HUES6 (cell line): ENCODE measurements at regions not wholly inside any gene's neighbourhood (a gene's known extent, or its start where the extent isn't known, plus 50 kb on each side); places are given as distances from the start of the nearest gene placed in this dataset.

ENCODE experiments used
- H3K27ac ChIP-seq: 2 replicates; pipeline ENCODE4 v1.7.0; 2013; ENCODE audit warnings: low read depth, mild to moderate bottlenecking, low read length, inconsistent platforms
- H3K27me3 ChIP-seq: 2 replicates; pipeline ENCODE4 v1.6.1; 2013; ENCODE audit warnings: low read length; ENCODE audit not compliant: control insufficient read depth, insufficient read depth
- H3K36me3 ChIP-seq: 2 replicates; pipeline ENCODE4 v1.6.1; 2013; ENCODE audit warnings: low read length; ENCODE audit not compliant: control insufficient read depth, insufficient read depth
- H3K4me1 ChIP-seq: 2 replicates; pipeline ENCODE4 v1.6.1; 2013; ENCODE audit warnings: low read length; ENCODE audit not compliant: control insufficient read depth, insufficient read depth
- H3K4me3 ChIP-seq: 2 replicates; pipeline ENCODE4 v1.5.1; 2013; ENCODE audit warnings: low read depth, low read length
- H3K9ac ChIP-seq: one replicate; pipeline ENCODE4 v1.6.1; 2013; ENCODE audit warnings: mild to moderate bottlenecking, low read length
- H3K9me3 ChIP-seq: 2 replicates; pipeline ENCODE4 v1.6.1; 2013; ENCODE audit warnings: low read depth, low read length; ENCODE audit not compliant: control insufficient read depth, insufficient read depth

- Histone ChIP-seq H3K4me1 (peaks cover 12% of the 10 kb centered on the region; the same call in 1 of the 2 replicates), H3K27me3 (no peaks in the 10 kb centered on the region), H3K36me3 (no peaks in the 10 kb centered on the region), H3K9me3 (peaks cover 11% of the 10 kb centered on the region), H3K4me3 (no peak overlapping the region), H3K27ac (no peak overlapping the region), H3K9ac (no peak overlapping the region)
Measured at GRCh38 chr12:93254911-93255310, 122.8 kb upstream of the NUDT4 start.

DNA sequence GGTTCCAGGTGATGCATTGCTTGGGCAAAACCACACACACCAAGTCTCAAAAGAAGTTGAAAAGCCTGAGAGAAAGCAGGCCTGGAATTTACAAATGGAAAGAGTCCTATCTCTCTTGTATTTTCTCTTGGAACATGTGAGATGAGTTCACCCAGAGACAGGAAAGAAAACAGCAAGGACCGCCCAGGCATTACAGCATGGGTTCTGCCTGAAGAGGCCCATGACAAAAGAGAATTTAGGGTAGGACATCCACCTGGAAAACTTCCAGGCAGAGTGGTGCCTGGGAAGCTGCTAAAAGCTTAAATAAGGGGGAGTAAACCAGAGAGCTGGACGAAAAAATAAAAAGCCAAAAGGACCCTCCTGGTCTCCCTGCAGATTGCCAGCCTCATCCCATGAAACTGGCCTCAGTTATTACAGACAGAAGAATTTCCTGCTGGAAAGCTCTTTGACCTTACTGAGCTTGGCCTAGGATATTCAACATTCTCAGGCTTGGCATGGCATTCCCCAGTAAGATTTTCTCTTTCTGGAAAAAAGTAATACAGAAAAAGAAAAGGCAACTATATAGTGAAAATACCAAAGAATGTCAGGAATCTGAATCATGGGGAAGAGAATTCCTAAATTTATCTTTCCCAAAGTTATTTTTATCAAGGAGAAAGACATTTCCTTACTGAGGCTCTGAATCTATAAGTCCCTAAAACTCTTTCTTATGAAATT is 121.3 kb upstream of the NUDT4 start:
- Histone ChIP-seq H3K36me3 (no peaks in the 10 kb centered on the region), H3K9me3 (peaks cover 11% of the 10 kb centered on the region), H3K27ac (no peak overlapping the region), H3K4me3 (no peak overlapping the region), H3K27me3 (no peaks in the 10 kb centered on the region), H3K4me1 (peaks cover 12% of the 10 kb centered on the region; the same call in 1 of the 2 replicates), H3K9ac (no peak overlapping the region)

GRCh38 chr12:93261505-93262094 is 116.1 kb upstream of the NUDT4 start:
- Histone ChIP-seq H3K27me3 (no peaks in the 10 kb centered on the region), H3K9ac (no peak overlapping the region), H3K4me3 (no peak overlapping the region)

DNA sequence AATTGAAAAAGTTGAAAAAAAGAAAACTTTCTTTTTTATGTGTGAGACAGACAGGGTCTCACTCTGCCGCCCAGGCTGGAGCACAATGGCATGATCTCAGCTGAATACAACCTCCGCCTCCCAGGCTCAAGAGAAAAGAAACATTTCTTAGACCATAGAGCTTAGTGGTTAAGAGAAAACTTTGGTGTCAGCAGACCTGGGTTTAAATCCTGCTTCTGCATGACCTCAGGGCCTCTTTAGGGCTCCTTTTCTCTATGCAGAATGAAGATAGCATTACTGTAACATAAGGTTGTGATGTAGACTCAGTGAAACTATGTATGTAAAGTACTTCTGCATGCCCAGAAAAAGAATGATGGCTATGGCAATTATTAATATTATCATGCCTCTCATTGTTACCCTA is 104.7 kb upstream of the NUDT4 start:
- Histone ChIP-seq H3K9me3 (no peaks in the 10 kb centered on the region), H3K4me1 (no peaks in the 10 kb centered on the region), H3K27ac (no peak overlapping the region), H3K4me3 (no peak overlapping the region), H3K36me3 (no peaks in the 10 kb centered on the region), H3K9ac (no peak overlapping the region), H3K27me3 (no peaks in the 10 kb centered on the region)

More at GRCh38 chr12:93261505-93262094, 116.1 kb upstream of the NUDT4 start:
- H3K9me3 ChIP-seq: no peaks in the 10 kb centered on the region
- H3K4me1 ChIP-seq: peaks cover 8% of the 10 kb centered on the region; the same call in 1 of the 2 replicates
- H3K27ac ChIP-seq: no peak overlapping the region
- H3K36me3 ChIP-seq: no peaks in the 10 kb centered on the region

- H3K9me3 ChIP-seq: no peaks in the 10 kb centered on the region
- H3K4me3 ChIP-seq: no peak overlapping the region
- H3K9ac ChIP-seq: no peak overlapping the region
- H3K36me3 ChIP-seq: no peaks in the 10 kb centered on the region
- no peaks in the 10 kb centered on the region for H3K27me3 ChIP-seq
- H3K27ac ChIP-seq: no peak overlapping the region
- H3K4me1 ChIP-seq: no peaks in the 10 kb centered on the region
Measured at GRCh38 chr12:93273834-93274564, 103.7 kb upstream of the NUDT4 start.

GRCh38 chr12:93274937-93275336 is 102.8 kb upstream of the NUDT4 start:
- Histone ChIP-seq H3K27me3 (no peaks in the 10 kb centered on the region), H3K4me1 (no peaks in the 10 kb centered on the region), H3K9ac (no peak overlapping the region), H3K4me3 (no peak overlapping the region), H3K36me3 (no peaks in the 10 kb centered on the region), H3K27ac (no peak overlapping the region), H3K9me3 (no peaks in the 10 kb centered on the region)

DNA sequence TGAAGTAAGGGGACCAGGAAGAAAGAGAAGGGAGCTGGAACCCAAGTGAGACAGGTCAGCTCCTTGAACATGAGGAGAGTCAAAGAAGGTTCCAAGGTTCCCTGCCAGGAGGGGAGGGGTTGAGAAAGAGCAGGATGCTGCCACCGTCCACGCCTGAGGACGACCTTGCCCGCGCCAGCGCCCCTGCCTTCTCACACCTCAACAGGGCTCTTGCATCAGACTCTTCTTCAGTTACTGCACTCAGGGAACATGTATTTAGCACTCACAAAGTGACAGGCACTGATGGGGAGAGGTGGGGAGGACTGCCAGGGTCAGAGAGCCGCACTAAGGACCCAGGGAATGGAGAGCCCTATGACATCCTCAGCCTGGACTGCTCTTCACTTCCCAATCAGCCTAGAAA is 102.1 kb upstream of the NUDT4 start:
- Histone ChIP-seq H3K4me3 (no peak overlapping the region), H3K27me3 (no peaks in the 10 kb centered on the region), H3K27ac (no peak overlapping the region), H3K9me3 (no peaks in the 10 kb centered on the region), H3K4me1 (no peaks in the 10 kb centered on the region), H3K9ac (no peak overlapping the region), H3K36me3 (no peaks in the 10 kb centered on the region)

DNA sequence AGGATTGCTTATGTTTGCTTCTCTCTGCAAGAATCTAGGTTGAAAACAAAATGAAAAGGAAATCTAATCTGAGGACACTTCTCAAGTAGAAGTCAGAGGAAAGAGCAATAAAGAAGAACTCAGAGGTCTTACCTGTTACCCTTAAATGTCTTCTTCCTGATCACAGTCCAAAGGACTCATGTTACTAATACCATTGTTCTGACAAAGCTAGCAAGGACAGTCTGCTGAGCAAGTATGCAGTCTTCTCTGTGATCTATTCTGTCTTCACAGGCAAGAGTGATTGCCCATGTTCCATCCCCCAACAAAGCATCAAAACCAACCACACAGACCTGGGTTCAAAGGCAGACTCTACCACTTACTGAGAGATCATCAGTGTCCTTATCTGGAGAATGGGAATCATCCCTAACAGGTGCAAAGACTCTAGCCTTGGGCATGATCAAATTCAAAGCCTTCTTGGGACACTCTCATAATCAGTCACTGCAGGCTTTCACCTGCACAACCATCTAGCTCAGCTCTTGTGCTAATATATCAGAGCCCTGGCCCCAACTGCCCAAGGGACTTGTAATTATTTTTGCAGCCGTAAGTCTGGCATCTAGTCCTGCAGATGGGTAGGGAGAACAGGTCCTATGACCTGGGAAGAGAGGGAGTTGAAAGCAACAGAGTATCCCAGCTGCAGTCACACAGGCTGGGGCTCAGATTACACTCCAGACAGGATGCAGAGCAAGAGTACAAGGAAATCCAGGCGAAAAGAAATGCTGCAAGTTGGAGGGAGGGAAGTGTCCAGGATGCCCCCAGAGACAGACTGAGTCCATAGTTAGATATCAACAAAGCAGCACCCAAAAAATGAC is 97.9 kb upstream of the NUDT4 start:
- H3K27ac ChIP-seq: no peak overlapping the region

GRCh38 chr12:93287149-93287548 is 90.6 kb upstream of the NUDT4 start:
- no peak overlapping the region for H3K27ac ChIP-seq
- peaks cover 11% of the 10 kb centered on the region; the same call in 1 of the 2 replicates for H3K9me3 ChIP-seq
- no peaks in the 10 kb centered on the region for H3K27me3 ChIP-seq
- no peak overlapping the region for H3K9ac ChIP-seq
- H3K4me3 ChIP-seq: no peak overlapping the region
- no peaks in the 10 kb centered on the region for H3K4me1 ChIP-seq
- H3K36me3 ChIP-seq: no peaks in the 10 kb centered on the region

More for the DNA sequence above, 97.9 kb upstream of the NUDT4 start:
- H3K36me3 ChIP-seq: no peaks in the 10 kb centered on the region
- H3K9ac ChIP-seq: no peak overlapping the region
- peaks cover 3% of the 10 kb centered on the region; the same call in 1 of the 2 replicates for H3K9me3 ChIP-seq
- no peaks in the 10 kb centered on the region for H3K27me3 ChIP-seq
- H3K4me3 ChIP-seq: no peak overlapping the region
- no peaks in the 10 kb centered on the region for H3K4me1 ChIP-seq

- Histone ChIP-seq H3K9me3 (peaks cover 11% of the 10 kb centered on the region; the same call in 1 of the 2 replicates), H3K4me3 (no peak overlapping the region), H3K27ac (no peak overlapping the region), H3K4me1 (peaks cover 4% of the 10 kb centered on the region; the same call in 1 of the 2 replicates), H3K36me3 (no peaks in the 10 kb centered on the region), H3K9ac (no peak overlapping the region), H3K27me3 (no peaks in the 10 kb centered on the region)
Measured at GRCh38 chr12:93288626-93289025, 89.1 kb upstream of the NUDT4 start.
